CD14-positive monocyte (primary cell): ENCODE measurements at regions not wholly inside any gene's neighbourhood (a gene's known extent, or its start where the extent isn't known, plus 50 kb on each side); places are given as distances from the start of the nearest gene placed in this dataset.

Source experiments
- DNase-seq, 3 donors: peaks; one replicate each; pipeline ENCODE4 v3.0.0-alpha.2; 2011 to 2022
- H2AFZ ChIP-seq: 2 replicates; pipeline ENCODE4 v1.6.0; 2012; ENCODE audit warnings: mild to moderate bottlenecking, low read depth, low read length, inconsistent platforms; ENCODE audit not compliant: insufficient read depth, poor library complexity, severe bottlenecking
- H3K27ac ChIP-seq, 2 donors: 1 replicate in 1 of 2; 2 replicates in 1 of 2; pipeline ENCODE4 v1.5.1; 2012 to 2013; ENCODE audit warnings: low read length in 2 of 2, control low read depth in 1 of 2, inconsistent platforms in 1 of 2, low read depth in 1 of 2, mild to moderate bottlenecking in 1 of 2
- H3K27me3 ChIP-seq, 2 donors: one replicate each; pipeline versions ENCODE4 v1.6.0 to v1.6.1; 2011 to 2013; ENCODE audit warnings: low read length in 2 of 2; ENCODE audit not compliant: control insufficient read depth in 2 of 2, insufficient read depth in 2 of 2
- H3K36me3 ChIP-seq, 2 donors: replicated peaks in 1 of 2; 1 replicate in 1 of 2; 2 replicates in 1 of 2; pipeline versions ENCODE4 v1.5.1 to v1.6.1; 2012 to 2013; ENCODE audit warnings: low read length in 2 of 2, control low read depth in 1 of 2, inconsistent platforms in 1 of 2, mild to moderate bottlenecking in 1 of 2; ENCODE audit not compliant: insufficient read depth in 2 of 2, control insufficient read depth in 1 of 2
- H3K4me1 ChIP-seq, 2 donors: 1 replicate in 1 of 2; 2 replicates in 1 of 2; pipeline versions ENCODE4 v1.5.1 to v1.6.1; 2012 to 2013; ENCODE audit warnings: low read length in 2 of 2, control low read depth in 1 of 2, inconsistent platforms in 1 of 2, mild to moderate bottlenecking in 1 of 2, moderate library complexity in 1 of 2; ENCODE audit not compliant: insufficient read depth in 2 of 2, control insufficient read depth in 1 of 2
- H3K4me2 ChIP-seq: replicated peaks from 2 replicates; pipeline ENCODE3; 2012; ENCODE audit warnings: low read length, moderate library complexity, mild to moderate bottlenecking; ENCODE audit not compliant: poor library complexity, severe bottlenecking; ENCODE audit errors: extremely low read depth
- H3K4me3 ChIP-seq, 3 experiments: fragments of 200-600 bp in 1 of 3; sonication (generic) in 1 of 3; replicated peaks in 1 of 3; 1 replicate in 2 of 3; 2 replicates in 1 of 3; pipeline ENCODE4 v1.5.1; 2011 to 2013; ENCODE audit warnings: low read length in 3 of 3, mild to moderate bottlenecking in 3 of 3, control low read depth in 2 of 3, low read depth in 2 of 3, inconsistent platforms in 1 of 3, moderate library complexity in 1 of 3
- H3K79me2 ChIP-seq: 2 replicates; pipeline ENCODE4 v1.6.0; 2012; ENCODE audit warnings: mild to moderate bottlenecking, control low read depth, inconsistent platforms, low read length, moderate library complexity; ENCODE audit not compliant: insufficient read depth
- H3K9ac ChIP-seq: 2 replicates; pipeline ENCODE4 v1.6.0; 2017; ENCODE audit warnings: low read length, mild to moderate bottlenecking; ENCODE audit not compliant: insufficient read depth, poor library complexity, severe bottlenecking
- H3K9me3 ChIP-seq, 2 donors: replicated peaks in 1 of 2; 1 replicate in 1 of 2; 2 replicates in 1 of 2; pipeline versions ENCODE4 v1.5.1 to v1.6.1; 2012 to 2013; ENCODE audit warnings: low read length in 2 of 2, control low read depth in 1 of 2; ENCODE audit not compliant: control insufficient read depth in 1 of 2, insufficient read depth in 1 of 2
- H4K20me1 ChIP-seq: 2 replicates; pipeline ENCODE4 v1.6.0; 2012; ENCODE audit warnings: mild to moderate bottlenecking, low read length, control low read depth, moderate library complexity; ENCODE audit not compliant: insufficient read depth
- H3K27ac Mint-ChIP-seq, 7 donors: one replicate each; pipeline ENCODE4 v1.8.0; 2020; ENCODE audit warnings: mild to moderate bottlenecking in 7 of 7, mixed read lengths in 7 of 7, moderate library complexity in 6 of 7, inconsistent platforms in 2 of 7
- H3K27me3 Mint-ChIP-seq, 3 donors: one replicate each; pipeline ENCODE4 v1.8.0; 2021 to 2022; ENCODE audit warnings: low read depth in 3 of 3, mild to moderate bottlenecking in 3 of 3, mixed read lengths in 3 of 3, moderate library complexity in 3 of 3, inconsistent platforms in 1 of 3
- H3K36me3 Mint-ChIP-seq, 2 donors: one replicate each; pipeline ENCODE4 v1.8.0; 2020; ENCODE audit warnings: mixed read lengths in 2 of 2, inconsistent platforms in 1 of 2, mild to moderate bottlenecking in 1 of 2
- H3K4me1 Mint-ChIP-seq: one replicate; pipeline ENCODE4 v1.8.0; 2020; ENCODE audit warnings: mild to moderate bottlenecking, mixed read lengths
- H3K4me3 Mint-ChIP-seq, 2 donors: one replicate each; pipeline ENCODE4 v1.8.0; 2020; ENCODE audit warnings: mild to moderate bottlenecking in 2 of 2, mixed read lengths in 2 of 2, moderate library complexity in 1 of 2
- H3K9me3 Mint-ChIP-seq, 7 donors: one replicate each; pipeline ENCODE4 v1.8.0; 2020 to 2022; ENCODE audit warnings: mixed read lengths in 7 of 7, mild to moderate bottlenecking in 6 of 7, moderate library complexity in 6 of 7, inconsistent platforms in 2 of 7
- WGBS: methylation state at CpG from one replicate; pipeline ENCODE4 v1.1.5; 2013; ENCODE audit warnings: missing lambda C conversion rate; ENCODE audit not compliant: insufficient coverage; 5-methylcytosine and 5-hydroxymethylcytosine counted together
- intact Hi-C, 2 donors: fragments of 100-400 bp; cut with micrococcal nuclease; formaldehyde crosslinking; loops; one replicate each; pipeline versions ENCODE4 v1.15.0 to v1.15.1; 2023
- TF ChIP-seq, protein P1 (sequence below): fragments of 200-600 bp; IDR thresholded peaks from one replicate; pipeline ENCODE4 v1.8.0; 2022; ENCODE audit warnings: antibody characterized with exemption, mild to moderate bottlenecking

DNA sequence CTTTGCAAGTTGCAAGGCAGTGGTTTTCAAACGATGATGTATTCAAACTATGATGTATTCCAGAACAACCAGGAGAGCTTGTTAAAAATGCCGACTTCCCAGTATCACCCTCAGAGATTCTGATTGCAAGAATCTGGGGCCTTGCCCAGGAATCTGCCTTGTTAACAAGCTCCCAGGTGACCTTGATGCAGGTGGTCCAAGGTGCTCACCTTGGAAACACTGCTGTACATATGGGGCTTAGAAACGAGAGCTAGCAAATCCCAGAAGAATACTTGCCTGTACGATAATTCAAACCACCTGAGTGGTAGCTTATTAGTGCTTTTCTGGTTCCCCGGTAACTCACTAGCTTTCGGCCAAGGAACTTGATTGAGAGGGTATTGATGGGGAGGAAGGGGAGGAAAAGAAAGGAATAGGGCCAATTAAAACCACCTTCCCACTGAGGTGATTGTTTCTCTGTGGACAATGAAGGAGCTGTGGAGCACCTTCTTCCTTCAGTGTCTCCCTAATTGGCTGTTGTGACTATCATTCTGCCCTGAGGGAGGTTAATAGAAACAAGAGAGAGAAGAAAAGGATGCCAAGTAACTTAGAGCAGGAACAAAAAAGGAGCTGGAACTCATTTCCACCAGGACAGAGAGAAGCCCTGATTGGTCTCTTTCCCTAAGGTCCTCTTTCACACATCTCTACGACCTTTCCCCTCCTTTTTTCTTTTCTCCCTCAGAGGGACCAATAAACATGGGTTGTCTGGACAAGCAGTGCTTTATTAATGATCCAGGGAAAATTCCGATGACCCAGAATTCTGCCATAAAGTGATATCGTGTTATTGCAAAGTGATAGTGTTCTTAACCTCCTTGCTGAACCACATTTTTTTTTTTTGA lies 218.8 kb downstream of the TMEM167A start:
- Histone ChIP-seq H3K4me2 (no peak overlapping the region), H3K36me3 (no peaks in the 10 kb centered on the region), H3K79me2 (no peaks in the 10 kb centered on the region), H3K4me3 (no peak overlapping the region), H2AFZ (no peak overlapping the region), H3K27ac (no peak overlapping the region), H3K9ac (no peak overlapping the region), H3K9me3 (no peaks in the 10 kb centered on the region), H3K4me1 (no peaks in the 10 kb centered on the region), H3K27me3 (no peaks in the 10 kb centered on the region), H4K20me1 (no peaks in the 10 kb centered on the region)
- no peak overlapping the region for H3K4me3 Mint-ChIP-seq
- H3K27ac Mint-ChIP-seq: no peak overlapping the region
- H3K9me3 Mint-ChIP-seq: peaks cover 0 to 1% (median 0%) of the 10 kb centered on the region in 7 donors
- H3K4me1 Mint-ChIP-seq: peaks cover 3% of the 10 kb centered on the region
- DNase-seq: no peak
- WGBS: 97% methylated on average over 4 of the region's 9 CpGs
- H3K36me3 Mint-ChIP-seq: no peaks in the 10 kb centered on the region
- intact Hi-C loops: no loop called here
- TF ChIP-seq, protein P1, sequence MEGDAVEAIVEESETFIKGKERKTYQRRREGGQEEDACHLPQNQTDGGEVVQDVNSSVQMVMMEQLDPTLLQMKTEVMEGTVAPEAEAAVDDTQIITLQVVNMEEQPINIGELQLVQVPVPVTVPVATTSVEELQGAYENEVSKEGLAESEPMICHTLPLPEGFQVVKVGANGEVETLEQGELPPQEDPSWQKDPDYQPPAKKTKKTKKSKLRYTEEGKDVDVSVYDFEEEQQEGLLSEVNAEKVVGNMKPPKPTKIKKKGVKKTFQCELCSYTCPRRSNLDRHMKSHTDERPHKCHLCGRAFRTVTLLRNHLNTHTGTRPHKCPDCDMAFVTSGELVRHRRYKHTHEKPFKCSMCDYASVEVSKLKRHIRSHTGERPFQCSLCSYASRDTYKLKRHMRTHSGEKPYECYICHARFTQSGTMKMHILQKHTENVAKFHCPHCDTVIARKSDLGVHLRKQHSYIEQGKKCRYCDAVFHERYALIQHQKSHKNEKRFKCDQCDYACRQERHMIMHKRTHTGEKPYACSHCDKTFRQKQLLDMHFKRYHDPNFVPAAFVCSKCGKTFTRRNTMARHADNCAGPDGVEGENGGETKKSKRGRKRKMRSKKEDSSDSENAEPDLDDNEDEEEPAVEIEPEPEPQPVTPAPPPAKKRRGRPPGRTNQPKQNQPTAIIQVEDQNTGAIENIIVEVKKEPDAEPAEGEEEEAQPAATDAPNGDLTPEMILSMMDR: no peak
- peaks cover 0 to 4% (median 3%) of the 10 kb centered on the region in 3 donors for H3K27me3 Mint-ChIP-seq

DNA sequence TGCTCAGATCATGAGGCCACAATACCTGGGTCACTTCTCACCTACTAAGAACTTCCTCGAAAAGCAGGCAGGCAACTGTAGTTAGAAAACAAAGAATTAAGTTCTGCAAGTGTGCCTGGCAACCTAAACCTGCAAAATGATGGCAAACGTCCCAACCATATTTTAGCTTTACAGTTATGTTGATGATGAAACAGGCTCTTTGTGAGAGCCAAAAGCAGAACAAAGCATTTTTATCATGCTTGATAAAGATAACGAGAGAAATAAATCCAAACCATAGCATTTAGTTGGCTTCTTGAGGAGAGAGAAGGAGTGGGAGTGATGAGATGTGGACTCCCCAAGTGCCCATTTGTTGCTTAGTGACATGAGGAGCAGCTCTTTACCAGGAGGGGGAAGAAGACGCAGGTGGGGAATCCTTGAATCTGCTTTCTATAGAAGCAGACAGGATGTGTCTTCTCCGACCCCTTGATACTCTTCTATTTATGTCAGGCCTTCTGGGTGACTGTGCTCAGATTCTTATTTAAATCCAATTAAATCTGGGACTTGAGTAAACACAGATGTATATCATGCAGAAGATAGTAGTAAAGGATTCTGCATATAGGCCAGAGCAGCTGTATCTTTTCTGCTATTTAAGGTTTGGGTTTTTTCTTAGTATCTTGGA lies 221.2 kb downstream of the TMEM167A start:
- no peak overlapping the region for H3K9ac ChIP-seq
- no peak for DNase-seq
- WGBS: 80% methylated on average over 1 of the region's 5 CpGs
- H4K20me1 ChIP-seq: no peaks in the 10 kb centered on the region
- Mint-ChIP-seq H3K27me3 (peaks cover 0 to 4% (median 2%) of the 10 kb centered on the region in 3 donors), H3K27ac (no peak overlapping the region), H3K9me3 (peaks cover 0 to 1% (median 0%) of the 10 kb centered on the region in 7 donors), H3K4me3 (no peak overlapping the region), H3K36me3 (no peaks in the 10 kb centered on the region), H3K4me1 (no peaks in the 10 kb centered on the region)
- no peak overlapping the region for H3K4me3 ChIP-seq
- no peaks in the 10 kb centered on the region for H3K4me1 ChIP-seq
- no peaks in the 10 kb centered on the region for H3K79me2 ChIP-seq
- intact Hi-C loops: no loop called here
- no peaks in the 10 kb centered on the region for H3K27me3 ChIP-seq
- TF ChIP-seq, protein P1: no peak
- no peak overlapping the region for H3K27ac ChIP-seq
- no peak overlapping the region for H3K4me2 ChIP-seq
- H3K36me3 ChIP-seq: no peaks in the 10 kb centered on the region
- no peaks in the 10 kb centered on the region for H3K9me3 ChIP-seq
- H2AFZ ChIP-seq: no peak overlapping the region
